Astrocyte of the spinal cord (primary cell): ENCODE measurements at regions not wholly inside any gene's neighbourhood (a gene's known extent, or its start where the extent isn't known, plus 50 kb on each side); places are given as distances from the start of the nearest gene placed in this dataset.

ENCODE experiments used
- DNase-seq: peaks from one replicate; pipeline ENCODE4 v3.0.0; 2011; ENCODE audit warnings: low read depth, low spot score
- H3K4me3 ChIP-seq: 2 replicates; pipeline ENCODE4 v1.5.1; 2011; ENCODE audit warnings: low read depth, mild to moderate bottlenecking, low read length, moderate library complexity
- in situ Hi-C: cut with HindIII; loops from 2 replicates; pipeline ENCODE4 v1.10.0; 2017; ENCODE audit warnings: low sequenced_read_pairs
- TF ChIP-seq, protein P1 (sequence below): IDR thresholded peaks from 2 replicates; pipeline ENCODE4 v1.5.1; 2012; ENCODE audit warnings: low read depth, mild to moderate bottlenecking, low read length, inconsistent platforms

DNA sequence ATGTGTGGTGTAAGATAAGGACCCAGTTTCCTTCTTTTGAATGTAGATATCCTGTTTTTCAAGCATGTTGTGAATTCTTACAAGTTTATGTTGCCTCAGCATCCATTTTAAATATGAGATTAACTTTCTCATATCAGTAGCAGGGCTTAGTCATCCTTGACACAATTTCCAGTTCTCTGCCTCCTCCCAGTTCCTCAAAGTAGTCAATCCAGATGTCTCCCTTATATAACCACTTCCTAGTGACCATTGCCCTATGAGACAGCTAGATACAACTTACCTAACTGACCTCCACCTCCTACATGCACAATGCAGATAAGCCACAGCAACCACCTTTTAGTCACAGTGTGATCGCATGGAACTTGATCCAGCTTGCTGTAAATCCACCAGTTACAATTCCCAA lies 269.2 kb upstream of the ZNF521 start:
- TF ChIP-seq, protein P1, sequence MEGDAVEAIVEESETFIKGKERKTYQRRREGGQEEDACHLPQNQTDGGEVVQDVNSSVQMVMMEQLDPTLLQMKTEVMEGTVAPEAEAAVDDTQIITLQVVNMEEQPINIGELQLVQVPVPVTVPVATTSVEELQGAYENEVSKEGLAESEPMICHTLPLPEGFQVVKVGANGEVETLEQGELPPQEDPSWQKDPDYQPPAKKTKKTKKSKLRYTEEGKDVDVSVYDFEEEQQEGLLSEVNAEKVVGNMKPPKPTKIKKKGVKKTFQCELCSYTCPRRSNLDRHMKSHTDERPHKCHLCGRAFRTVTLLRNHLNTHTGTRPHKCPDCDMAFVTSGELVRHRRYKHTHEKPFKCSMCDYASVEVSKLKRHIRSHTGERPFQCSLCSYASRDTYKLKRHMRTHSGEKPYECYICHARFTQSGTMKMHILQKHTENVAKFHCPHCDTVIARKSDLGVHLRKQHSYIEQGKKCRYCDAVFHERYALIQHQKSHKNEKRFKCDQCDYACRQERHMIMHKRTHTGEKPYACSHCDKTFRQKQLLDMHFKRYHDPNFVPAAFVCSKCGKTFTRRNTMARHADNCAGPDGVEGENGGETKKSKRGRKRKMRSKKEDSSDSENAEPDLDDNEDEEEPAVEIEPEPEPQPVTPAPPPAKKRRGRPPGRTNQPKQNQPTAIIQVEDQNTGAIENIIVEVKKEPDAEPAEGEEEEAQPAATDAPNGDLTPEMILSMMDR, result no peak
- DNase-seq, result no peak
- no peak overlapping the region for H3K4me3 ChIP-seq
- in situ Hi-C loops, result no loop called here

DNA sequence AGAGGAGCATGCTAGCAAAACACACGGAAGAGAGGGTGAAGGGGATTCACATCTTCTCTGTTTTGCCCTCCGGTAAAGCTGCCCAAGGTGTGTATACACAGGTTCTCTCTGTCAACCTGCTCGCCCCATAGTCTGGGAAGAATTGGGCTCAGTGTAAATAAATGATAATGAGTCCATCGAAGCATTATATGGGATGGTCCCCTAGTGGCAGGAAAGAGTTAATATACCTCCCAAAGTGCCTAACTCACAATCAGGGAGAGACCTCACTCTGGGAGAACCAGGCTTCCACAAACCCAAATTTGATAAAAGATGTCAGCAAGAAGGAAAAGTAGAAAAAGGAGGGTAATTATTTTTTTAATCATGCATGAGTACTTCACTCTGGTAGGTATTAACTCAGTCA lies 262.2 kb upstream of the ZNF521 start:
- no peak for DNase-seq
- in situ Hi-C loops, result no loop called here
- no peak overlapping the region for H3K4me3 ChIP-seq
- TF ChIP-seq, protein P1, result no peak

DNA sequence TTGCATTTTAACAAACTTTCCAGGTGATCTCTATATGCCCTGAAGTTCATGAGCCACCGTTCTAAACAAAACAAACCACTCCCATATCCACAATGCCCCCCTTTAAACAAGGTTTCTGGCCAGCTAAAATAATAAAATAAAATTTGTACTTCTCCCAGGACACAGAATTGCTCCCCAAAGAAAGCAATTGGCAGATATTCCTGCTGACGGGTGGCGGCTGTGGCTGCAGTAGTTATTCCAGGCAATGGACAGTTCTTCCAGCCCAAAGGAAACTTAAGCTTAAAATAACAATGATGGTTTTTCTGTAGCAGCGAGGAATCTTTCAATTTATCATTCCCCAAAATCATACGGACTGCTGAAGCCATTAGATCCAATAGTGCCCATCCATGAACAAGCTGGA lies 260.5 kb upstream of the ZNF521 start:
- DNase-seq, result no peak
- TF ChIP-seq, protein P1, result no peak
- H3K4me3 ChIP-seq, result no peak overlapping the region
- in situ Hi-C loops, result no loop called here

DNA sequence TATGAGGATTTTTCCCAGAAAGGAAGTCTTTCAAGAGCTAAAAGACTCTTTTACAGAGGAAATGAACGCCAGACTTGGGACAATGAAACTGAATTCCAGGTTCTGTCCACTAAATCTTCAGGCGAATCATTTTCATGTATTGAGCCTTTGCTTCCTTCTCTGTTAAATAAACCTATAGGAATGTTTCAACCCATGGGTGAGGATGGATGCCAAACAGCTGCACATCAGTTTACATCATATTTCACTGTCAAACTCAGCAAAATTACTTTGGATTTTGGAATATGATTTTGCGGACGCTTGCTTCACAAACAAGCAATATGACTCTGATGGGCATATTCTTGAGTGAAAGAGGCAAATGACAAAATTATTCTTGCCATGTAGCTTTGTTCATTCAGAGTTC lies 256.1 kb upstream of the ZNF521 start:
- no peak overlapping the region for H3K4me3 ChIP-seq
- in situ Hi-C loops, result no loop called here
- DNase-seq, result no peak
- TF ChIP-seq, protein P1, result no peak

DNA sequence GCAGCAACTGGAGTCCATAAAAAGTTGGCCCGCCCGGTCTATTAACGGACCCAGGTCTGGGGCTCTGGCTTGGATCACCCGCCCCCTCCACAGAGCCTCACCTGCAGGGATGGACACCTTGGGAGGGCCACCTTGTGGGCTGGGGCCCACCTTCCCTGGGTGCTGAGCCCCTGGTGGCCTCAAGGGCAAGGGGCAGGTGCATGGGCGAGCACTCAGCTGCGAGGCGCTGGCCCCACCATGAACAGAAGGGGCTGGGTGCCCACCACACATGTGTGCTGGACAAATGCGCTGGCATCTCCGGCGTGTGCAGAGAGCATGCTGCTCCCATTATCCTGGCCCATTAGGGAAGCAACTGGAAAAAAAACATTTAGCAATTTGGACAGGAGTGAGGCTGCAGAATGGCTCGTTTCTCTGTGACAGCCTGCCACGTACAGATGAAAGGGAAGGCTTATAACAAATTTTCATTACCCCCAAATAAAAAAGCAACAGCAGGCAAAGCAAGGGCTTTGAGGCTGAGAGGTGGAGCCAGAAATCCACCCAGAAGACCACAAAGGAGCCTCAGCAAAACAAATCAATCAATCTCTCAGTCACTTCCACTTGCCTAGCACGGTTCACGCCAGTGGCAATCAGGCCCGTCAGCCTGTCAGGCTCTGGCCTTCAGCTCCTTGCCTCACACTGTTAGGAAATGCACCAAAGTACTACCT lies 253.1 kb upstream of the ZNF521 start:
- TF ChIP-seq, protein P1, result no peak
- in situ Hi-C loops, result no loop called here

DNA sequence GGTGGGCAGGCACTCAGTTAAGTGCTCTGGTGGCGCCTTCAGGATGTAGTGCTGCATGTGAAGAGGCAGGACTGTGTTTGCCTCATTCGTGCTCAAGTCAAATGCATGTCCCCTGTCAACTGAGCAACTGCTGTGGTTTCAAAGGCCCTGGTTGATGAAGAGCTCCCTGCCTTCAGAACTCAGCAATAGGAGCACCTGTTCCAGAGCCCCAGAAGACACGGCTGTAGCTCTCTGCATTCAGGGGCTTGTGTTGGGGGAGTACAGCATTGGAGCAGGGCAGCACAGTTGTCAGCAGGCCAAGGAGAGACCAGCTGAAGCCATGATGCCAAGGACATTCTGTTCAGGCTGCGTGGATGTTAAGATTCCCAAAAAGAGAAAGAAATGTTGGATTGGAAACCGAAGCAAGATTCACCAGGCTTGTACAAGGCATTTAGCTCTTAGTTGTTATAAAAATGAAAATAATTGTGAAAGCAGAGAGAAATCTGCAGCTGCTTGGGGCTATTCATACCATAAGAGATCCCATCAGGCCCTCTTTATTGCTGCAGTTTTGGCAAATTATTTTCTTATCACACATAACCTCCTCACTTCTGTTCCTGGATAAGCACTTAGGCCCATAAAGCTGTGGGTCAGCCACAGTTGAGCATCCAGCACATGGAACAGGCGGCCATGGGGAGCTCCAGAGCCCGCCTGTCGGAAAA lies 252.4 kb upstream of the ZNF521 start:
- TF ChIP-seq, protein P1, result no peak
- no peak overlapping the region for H3K4me3 ChIP-seq
- DNase-seq, result no peak
- in situ Hi-C loops, result no loop called here

More for the DNA sequence above, 253.1 kb upstream of the ZNF521 start:
- no peak for DNase-seq
- no peak overlapping the region for H3K4me3 ChIP-seq
